GM18519 (cell line): ENCODE measurements at regions not wholly inside any gene's neighbourhood (a gene's known extent, or its start where the extent isn't known, plus 50 kb on each side); places are given as distances from the start of the nearest gene placed in this dataset.

Source experiments
- ATAC-seq: cut with Tn5 transposase; IDR thresholded peaks from one replicate; pipeline ENCODE4 v1.9.1; 2021; ENCODE audit warnings: mild to moderate bottlenecking, moderate library complexity; ENCODE audit not compliant: unreplicated experiment, low FRiP score

GRCh38 chr16:55151561-55152305 is 172.3 kb upstream of the IRX6 start:
- ATAC-seq = no peak

DNA sequence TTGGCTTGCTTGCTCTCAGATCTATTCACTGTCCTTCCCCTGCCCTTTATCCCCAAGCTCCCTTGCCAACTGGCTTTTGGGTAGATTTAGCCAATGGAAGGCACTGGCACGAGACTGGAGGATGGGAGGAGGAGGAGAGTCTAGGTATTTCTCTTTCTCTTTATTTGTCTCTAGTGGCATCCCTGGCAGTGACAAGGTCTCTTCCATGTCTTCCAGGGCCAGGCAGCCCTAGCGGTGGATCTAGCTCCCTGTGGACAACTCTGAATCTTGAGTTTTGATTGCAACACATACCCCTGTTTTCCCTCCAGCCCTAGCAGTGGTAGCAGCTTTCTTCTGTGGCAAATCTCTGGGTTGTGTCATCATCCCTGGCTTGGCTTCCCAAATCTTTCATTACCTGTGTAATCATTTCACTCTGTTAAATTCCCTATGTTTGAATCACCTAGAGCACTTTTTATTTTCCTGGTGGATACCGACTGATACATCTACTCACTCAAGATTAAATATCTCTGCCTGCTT is 171.1 kb upstream of the IRX6 start:
- ATAC-seq = no peak

- no peak for ATAC-seq
Measured at GRCh38 chr16:55154262-55154661, 169.7 kb upstream of the IRX6 start.

GRCh38 chr16:55154956-55155355 is 169.0 kb upstream of the IRX6 start:
- no peak for ATAC-seq

- no peak for ATAC-seq
Measured at GRCh38 chr16:55155815-55156214, 168.2 kb upstream of the IRX6 start.

GRCh38 chr16:55169780-55170179 is 154.2 kb upstream of the IRX6 start:
- no peak for ATAC-seq

DNA sequence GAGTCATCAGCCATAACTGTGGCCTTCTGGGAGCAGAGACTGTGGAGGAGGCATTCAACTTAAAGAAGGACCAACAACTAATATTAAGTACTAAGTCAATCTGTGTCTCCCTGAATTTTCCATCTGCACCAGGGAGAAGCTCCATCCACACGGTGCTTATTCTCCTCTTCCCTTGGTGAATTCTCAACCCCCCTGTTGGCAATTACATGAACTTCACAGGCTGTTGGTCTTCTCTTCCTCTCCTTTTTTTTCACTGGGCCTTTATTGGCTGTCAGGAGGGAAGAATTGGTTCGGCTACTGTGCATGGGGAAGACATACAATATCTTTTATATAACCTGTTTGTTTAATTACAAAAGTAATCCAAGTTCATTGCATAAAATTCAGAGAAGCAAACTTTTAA is 152.8 kb upstream of the IRX6 start:
- ATAC-seq = no peak

GRCh38 chr16:55175389-55175788 is 148.6 kb upstream of the IRX6 start:
- no peak for ATAC-seq

- no peak for ATAC-seq
Measured at GRCh38 chr16:55176901-55177300, 147.1 kb upstream of the IRX6 start.

DNA sequence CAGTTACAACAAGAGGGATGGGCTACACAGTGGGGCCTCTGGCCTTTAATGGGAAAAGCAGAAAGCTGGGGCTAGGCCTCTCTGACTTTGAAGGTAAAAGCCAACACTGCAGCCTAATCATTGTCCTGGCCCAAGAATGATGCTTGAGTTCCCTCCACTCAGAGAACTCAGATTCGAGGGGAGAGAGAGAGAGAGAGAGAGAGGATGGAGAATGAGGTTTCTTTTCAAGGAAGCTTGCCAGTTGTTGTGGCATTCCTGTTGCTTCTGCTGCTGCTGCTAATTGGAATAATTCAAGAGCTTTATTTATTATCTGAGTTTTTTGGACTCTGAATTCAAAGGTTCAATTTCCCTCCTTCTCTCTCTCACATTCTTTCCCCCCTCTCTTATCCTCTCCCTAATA is 144.6 kb upstream of the IRX6 start:
- no peak for ATAC-seq

- ATAC-seq = no peak
Measured at GRCh38 chr16:55179852-55180585, 144.0 kb upstream of the IRX6 start.

DNA sequence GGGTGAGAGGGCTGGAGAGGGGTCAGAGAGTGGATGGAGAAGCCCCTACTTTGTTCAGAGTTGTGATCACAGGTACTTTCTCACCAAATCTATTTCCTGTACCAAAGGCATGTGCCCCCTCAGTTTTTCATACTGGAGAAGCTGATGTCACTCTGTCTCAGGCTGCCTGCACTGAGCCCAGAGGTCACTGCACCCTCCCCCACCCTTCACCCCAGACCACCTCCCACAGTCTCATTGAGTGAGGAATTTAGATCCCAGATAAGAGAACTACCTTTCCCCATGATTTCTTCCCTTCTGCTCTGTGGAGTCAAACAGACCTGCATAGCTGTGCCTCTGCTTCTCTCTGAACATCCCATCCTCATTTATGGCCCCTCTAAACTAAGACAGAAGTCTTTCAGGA is 140.0 kb upstream of the IRX6 start:
- ATAC-seq = no peak

DNA sequence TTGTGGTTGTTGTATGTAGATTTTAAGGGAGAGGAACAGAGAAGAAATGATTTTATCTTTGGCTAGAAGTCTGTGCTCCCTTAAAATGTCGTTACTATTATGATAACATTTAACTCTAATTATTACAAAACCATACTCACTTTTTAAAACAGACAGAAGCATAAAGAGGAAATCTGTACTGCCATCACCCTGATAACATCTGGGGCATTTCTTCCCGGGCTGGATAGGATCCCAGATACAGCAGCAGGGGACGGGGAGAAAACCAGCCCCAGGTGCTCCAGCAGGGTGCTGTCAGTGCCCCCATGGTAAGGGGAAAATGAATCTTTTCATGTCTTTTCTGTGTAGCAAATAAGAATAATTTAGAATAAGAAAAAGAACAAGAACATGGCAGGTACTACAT is 139.4 kb upstream of the IRX6 start:
- no peak for ATAC-seq

DNA sequence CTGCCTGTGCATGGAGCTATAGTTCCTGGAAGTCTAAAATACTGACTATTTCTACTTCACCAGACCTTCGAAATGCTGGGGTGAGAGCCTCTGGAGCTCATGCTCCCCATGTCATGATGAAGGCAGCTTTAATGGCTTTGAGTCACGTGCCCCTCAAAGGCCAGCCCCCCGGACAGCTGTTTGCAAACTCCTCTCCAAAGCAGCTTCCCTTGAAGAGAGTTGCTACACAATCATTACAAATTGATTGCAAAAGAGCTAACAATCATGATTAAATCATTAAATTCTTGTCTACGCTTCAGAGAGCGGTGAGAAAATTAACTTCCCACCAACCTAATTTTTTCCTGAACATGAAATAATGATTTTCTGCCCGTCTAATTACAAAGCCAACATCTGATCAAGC is 134.8 kb upstream of the IRX6 start:
- ATAC-seq = no peak

DNA sequence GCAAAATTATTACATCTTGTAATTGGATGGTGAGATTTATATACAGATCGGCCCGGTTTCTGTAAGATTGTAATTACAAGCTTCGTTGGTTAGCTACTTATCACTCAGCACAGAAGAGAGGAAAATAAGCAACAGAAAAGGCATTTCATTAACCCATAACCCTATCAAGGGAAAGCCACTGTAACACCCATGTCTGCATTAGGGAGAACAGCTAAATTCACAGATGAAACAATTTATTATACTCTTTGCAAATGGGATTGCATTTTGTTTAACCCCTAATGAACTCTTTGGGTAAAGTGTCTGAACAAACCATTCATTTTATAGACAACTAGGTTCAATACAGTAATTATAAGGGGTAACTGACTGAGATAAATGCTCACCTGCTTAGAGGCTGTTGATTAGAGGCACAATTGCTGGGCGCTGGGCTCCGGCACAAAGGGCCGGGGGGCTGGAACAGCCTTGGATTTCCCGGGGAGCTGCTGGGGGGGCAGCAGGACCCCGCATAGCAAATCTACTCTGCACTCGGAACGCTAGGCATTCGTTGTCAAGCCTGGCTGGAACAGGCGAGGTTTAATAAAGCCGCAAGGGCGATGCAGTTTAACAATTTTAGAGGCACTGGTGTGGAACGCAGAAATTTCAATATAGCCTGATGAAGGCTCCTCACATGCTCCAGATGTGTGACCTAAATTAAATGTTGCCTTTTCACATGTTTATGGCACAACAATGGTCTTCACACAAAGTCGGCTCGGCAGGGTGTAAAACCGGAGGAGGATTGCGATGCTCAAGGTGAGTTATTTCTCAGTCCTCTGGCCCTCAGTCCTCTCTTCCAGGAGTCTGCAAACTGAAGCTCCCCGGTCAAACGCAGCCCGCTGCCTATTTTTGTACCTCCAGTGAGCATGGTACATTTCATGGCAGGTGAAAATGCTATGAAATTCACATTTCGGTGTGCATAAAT is 134.0 kb upstream of the IRX6 start:
- ATAC-seq = no peak

- no peak for ATAC-seq
Measured at GRCh38 chr16:55192734-55193133, 131.3 kb upstream of the IRX6 start.

DNA sequence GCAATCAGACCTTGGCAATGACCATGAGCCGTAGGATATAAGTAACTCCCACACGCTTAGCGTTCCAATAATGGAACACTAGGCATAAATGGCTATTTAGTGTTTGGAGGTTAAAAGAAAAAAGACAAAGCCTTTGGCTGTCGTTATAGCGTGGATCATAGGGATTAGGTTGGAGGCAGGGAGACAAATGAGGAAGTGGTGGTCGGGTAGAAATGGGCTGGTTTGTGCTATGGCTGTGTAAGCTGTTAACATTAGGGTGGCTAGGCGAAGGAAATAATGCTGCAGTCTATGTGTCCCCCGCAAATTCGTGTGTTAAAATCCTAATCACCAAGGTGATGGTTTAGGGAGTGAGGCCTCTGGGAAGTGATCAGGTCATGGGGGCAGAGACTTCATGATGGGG is 120.4 kb upstream of the IRX6 start:
- ATAC-seq = no peak

DNA sequence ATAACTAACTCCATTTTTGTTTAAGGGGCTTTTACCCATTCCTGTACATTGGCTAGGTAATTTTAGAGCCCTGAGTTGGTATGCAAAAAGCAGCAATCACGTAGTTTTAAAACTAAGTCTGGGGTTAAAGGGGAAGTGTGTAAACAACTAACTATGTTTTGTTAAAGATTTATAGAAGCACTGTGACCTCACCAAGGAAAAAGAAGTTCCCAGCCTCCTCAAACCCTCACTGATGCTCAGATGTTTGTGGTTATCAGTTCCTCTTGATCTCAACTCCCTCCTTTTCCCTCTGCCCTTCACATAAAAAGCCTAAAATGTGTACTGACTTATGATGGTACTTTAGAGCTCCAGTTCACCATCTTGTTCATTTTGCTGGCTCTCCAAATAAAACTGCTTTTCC is 119.9 kb upstream of the IRX6 start:
- ATAC-seq = no peak

DNA sequence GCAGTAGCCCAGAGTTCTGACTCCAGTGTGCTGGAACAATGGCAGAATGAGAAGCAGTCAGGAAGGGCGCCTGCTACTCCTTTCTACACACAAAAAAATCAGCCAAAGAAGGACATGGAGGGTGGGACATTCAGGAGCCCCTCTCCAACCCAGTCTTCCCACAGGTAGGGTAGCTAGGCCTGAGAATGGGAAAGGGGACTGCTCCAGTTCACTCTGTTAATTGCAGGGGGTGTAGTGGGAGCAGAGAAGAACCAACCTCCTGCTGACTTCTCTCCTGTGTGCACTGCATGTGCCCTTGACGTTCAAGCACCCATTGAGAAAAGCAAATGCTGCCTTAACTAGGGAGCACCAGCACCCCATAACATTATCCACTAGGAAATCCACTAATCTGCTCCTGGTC is 119.1 kb upstream of the IRX6 start:
- no peak for ATAC-seq

- ATAC-seq = no peak
Measured at GRCh38 chr16:55207693-55208428, 116.1 kb upstream of the IRX6 start.
